ENCODE measurements at regions not wholly inside any gene's neighbourhood (a gene's known extent, or its start where the extent isn't known, plus 50 kb on each side); places are given as distances from the start of the nearest gene placed in this dataset.

DNA sequence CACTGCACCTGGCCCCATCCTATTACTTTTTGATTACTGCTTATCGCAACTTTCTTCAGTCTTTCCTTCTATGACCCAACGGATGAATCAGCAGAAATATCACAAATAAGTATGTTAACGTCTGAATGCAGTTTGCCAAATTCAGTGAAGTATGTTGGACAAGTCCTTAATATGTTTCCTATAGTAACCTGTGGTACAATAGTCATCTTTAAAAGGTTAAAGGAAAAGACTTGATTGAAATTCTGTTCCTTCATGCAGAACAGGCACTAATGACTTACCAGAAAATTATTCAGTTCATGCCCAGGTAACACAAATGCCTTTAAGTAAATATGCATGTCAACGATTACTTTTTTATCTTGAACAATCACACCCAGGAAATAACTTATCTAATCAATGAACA is 242.6 kb downstream of the KCTD12 start:
- TF ChIP-seq, protein P1, sequence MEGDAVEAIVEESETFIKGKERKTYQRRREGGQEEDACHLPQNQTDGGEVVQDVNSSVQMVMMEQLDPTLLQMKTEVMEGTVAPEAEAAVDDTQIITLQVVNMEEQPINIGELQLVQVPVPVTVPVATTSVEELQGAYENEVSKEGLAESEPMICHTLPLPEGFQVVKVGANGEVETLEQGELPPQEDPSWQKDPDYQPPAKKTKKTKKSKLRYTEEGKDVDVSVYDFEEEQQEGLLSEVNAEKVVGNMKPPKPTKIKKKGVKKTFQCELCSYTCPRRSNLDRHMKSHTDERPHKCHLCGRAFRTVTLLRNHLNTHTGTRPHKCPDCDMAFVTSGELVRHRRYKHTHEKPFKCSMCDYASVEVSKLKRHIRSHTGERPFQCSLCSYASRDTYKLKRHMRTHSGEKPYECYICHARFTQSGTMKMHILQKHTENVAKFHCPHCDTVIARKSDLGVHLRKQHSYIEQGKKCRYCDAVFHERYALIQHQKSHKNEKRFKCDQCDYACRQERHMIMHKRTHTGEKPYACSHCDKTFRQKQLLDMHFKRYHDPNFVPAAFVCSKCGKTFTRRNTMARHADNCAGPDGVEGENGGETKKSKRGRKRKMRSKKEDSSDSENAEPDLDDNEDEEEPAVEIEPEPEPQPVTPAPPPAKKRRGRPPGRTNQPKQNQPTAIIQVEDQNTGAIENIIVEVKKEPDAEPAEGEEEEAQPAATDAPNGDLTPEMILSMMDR (IDR thresholded peaks at IDR 0.05): no peak
- TF ChIP-seq POLR2A (IDR thresholded peaks at IDR 0.05): no peak
